H1 (cell line): ENCODE measurements at regions not wholly inside any gene's neighbourhood (a gene's known extent, or its start where the extent isn't known, plus 50 kb on each side); places are given as distances from the start of the nearest gene placed in this dataset.

ENCODE experiments used
- CTCF ChIA-PET: fragments of 300-600 bp; sonication (Branson Sonifier 250); formaldehyde crosslinking; loops from one replicate; lab custom pipeline; 2021; ENCODE audit not compliant: partially characterized antibody; lab: Charles Lee
- POLR2A ChIA-PET: fragments of 300-600 bp; sonication (Branson Sonifier 250); formaldehyde crosslinking; loops from one replicate; lab custom pipeline; 2021; ENCODE audit warnings: inconsistent platforms; ENCODE audit not compliant: partially characterized antibody; lab: Charles Lee
- DNase-seq, 2 experiments: peaks; one replicate each; pipeline versions ENCODE4 v3.0.0 to v3.0.0-alpha.2; 2010 to 2022; ENCODE audit warnings: low spot score in 2 of 2, low read depth in 1 of 2, mixed read lengths in 1 of 2
- FAIRE-seq: peaks from 2 replicates; lab custom pipeline; 2011; peaks lifted over from hg19 to GRCh38; lab: Jason Lieb, UNC
- H2AFZ ChIP-seq: 2 replicates; pipeline ENCODE4 v1.8.1; 2012; ENCODE audit warnings: low read length, inconsistent platforms
- H2AK5ac ChIP-seq: 2 replicates; pipeline ENCODE4 v1.6.1; 2013; ENCODE audit warnings: low read depth, low read length
- H2BK120ac ChIP-seq: replicated peaks from 2 replicates; pipeline ENCODE3; 2013; ENCODE audit warnings: low read depth, low read length, inconsistent platforms
- H2BK12ac ChIP-seq: 2 replicates; pipeline ENCODE4 v1.6.1; 2013; ENCODE audit warnings: low read depth, low read length
- H2BK15ac ChIP-seq: 2 replicates; pipeline ENCODE4 v1.6.1; 2013; ENCODE audit warnings: low read length
- H2BK20ac ChIP-seq: 2 replicates; pipeline ENCODE4 v1.6.1; 2013; ENCODE audit warnings: low read length
- H2BK5ac ChIP-seq: 2 replicates; pipeline ENCODE4 v1.6.1; 2013; ENCODE audit warnings: low read depth, low read length
- H3K14ac ChIP-seq: 2 replicates; pipeline ENCODE4 v1.6.1; 2013; ENCODE audit warnings: inconsistent platforms; ENCODE audit not compliant: insufficient read length
- H3K18ac ChIP-seq: 2 replicates; pipeline ENCODE4 v1.6.1; 2013; ENCODE audit warnings: low read length; ENCODE audit errors: extremely low read depth
- H3K23ac ChIP-seq: 2 replicates; pipeline ENCODE4 v1.6.1; 2013; ENCODE audit warnings: inconsistent platforms; ENCODE audit not compliant: insufficient read length
- H3K23me2 ChIP-seq: 2 replicates; pipeline ENCODE4 v1.6.1; 2013; ENCODE audit warnings: low read depth, low read length
- H3K27ac ChIP-seq: 2 replicates; pipeline ENCODE4 v1.6.1; 2011; ENCODE audit warnings: low read depth, low read length, inconsistent platforms
- H3K27me3 ChIP-seq, 4 experiments: replicated peaks in 1 of 4; 1 replicate in 1 of 4; 2 replicates in 3 of 4; pipeline versions ENCODE4 v1.6.1 to v1.8.1; 2011 to 2013; ENCODE audit warnings: low read length in 3 of 4, mild to moderate bottlenecking in 3 of 4, inconsistent platforms in 2 of 4, mixed read lengths in 2 of 4, moderate library complexity in 1 of 4; ENCODE audit not compliant: control insufficient read depth in 3 of 4, insufficient read depth in 3 of 4; ENCODE audit errors: extremely low read depth in 1 of 4
- H3K36me3 ChIP-seq, 4 experiments: 2 replicates each; pipeline versions ENCODE4 v1.6.1 to v1.8.1; 2011 to 2013; ENCODE audit warnings: mild to moderate bottlenecking in 4 of 4, low read length in 3 of 4, moderate library complexity in 2 of 4, control low read depth in 1 of 4, inconsistent platforms in 1 of 4; ENCODE audit not compliant: insufficient read depth in 4 of 4, control insufficient read depth in 2 of 4
- H3K4ac ChIP-seq: replicated peaks from 2 replicates; pipeline ENCODE3; 2013; ENCODE audit warnings: low read length, low read depth, mixed read lengths, inconsistent platforms; ENCODE audit not compliant: insufficient read length
- H3K4me1 ChIP-seq, 4 experiments: replicated peaks in 1 of 4; 1 replicate in 1 of 4; 2 replicates in 3 of 4; pipeline versions ENCODE4 v1.6.1 to v1.8.1; 2011 to 2013; ENCODE audit warnings: low read length in 3 of 4, inconsistent platforms in 2 of 4, mixed read lengths in 1 of 4; ENCODE audit not compliant: insufficient read depth in 4 of 4, control insufficient read depth in 3 of 4
- H3K4me2 ChIP-seq, 2 experiments: 2 replicates each; pipeline versions ENCODE4 v1.6.1 to v1.8.1; 2011 to 2013; ENCODE audit warnings: low read depth in 2 of 2, low read length in 2 of 2, control low read depth in 1 of 2, inconsistent platforms in 1 of 2, mild to moderate bottlenecking in 1 of 2; ENCODE audit not compliant: insufficient read depth in 1 of 2
- H3K4me3 ChIP-seq, 4 experiments: fragments of 200-600, 300-600 bp in 1 of 4; sonication (generic), shearing (Covaris generic), sonication (Bioruptor Twin) in 1 of 4; 2 replicates each; pipeline versions ENCODE4 v1.5.1 to v1.8.1; 2011 to 2016; ENCODE audit warnings: low read length in 4 of 4, low read depth in 3 of 4, control low read depth in 2 of 4, inconsistent platforms in 2 of 4, mild to moderate bottlenecking in 2 of 4, mixed read lengths in 1 of 4, moderate library complexity in 1 of 4; ENCODE audit not compliant: insufficient read depth in 2 of 4; ENCODE audit errors: extremely low read depth in 1 of 4
- H3K56ac ChIP-seq: replicated peaks from 2 replicates; pipeline ENCODE3; 2013; ENCODE audit warnings: low read depth, mild to moderate bottlenecking, mixed read lengths, low read length, inconsistent platforms; ENCODE audit not compliant: insufficient read length
- H3K79me1 ChIP-seq: 2 replicates; pipeline ENCODE4 v1.6.1; 2013; ENCODE audit warnings: low read depth, low read length, control low read depth
- H3K79me2 ChIP-seq, 2 experiments: 2 replicates each; pipeline versions ENCODE4 v1.6.1 to v1.8.1; 2012 to 2013; ENCODE audit warnings: low read length in 2 of 2, mild to moderate bottlenecking in 2 of 2, inconsistent platforms in 1 of 2; ENCODE audit not compliant: insufficient read depth in 2 of 2, control insufficient read depth in 1 of 2
- H3K9ac ChIP-seq, 4 experiments: replicated peaks in 1 of 4; 1 replicate in 1 of 4; 2 replicates in 3 of 4; pipeline versions ENCODE4 v1.6.1 to v1.8.1; 2011 to 2013; ENCODE audit warnings: low read depth in 3 of 4, low read length in 3 of 4, control low read depth in 2 of 4, mild to moderate bottlenecking in 2 of 4, moderate library complexity in 2 of 4, inconsistent platforms in 1 of 4; ENCODE audit errors: extremely low read depth in 1 of 4
- H3K9me3 ChIP-seq, 2 experiments: 2 replicates each; pipeline versions ENCODE4 v1.6.1 to v1.8.1; 2012 to 2013; ENCODE audit warnings: mild to moderate bottlenecking in 2 of 2, moderate library complexity in 2 of 2, control low read depth in 1 of 2, inconsistent platforms in 1 of 2, low read depth in 1 of 2, low read length in 1 of 2, mixed read lengths in 1 of 2; ENCODE audit not compliant: insufficient read depth in 2 of 2
- H4K20me1 ChIP-seq, 2 experiments: replicated peaks in 1 of 2; 2 replicates each; pipeline versions ENCODE3 to v1.8.1; 2011 to 2013; ENCODE audit warnings: inconsistent platforms in 2 of 2, low read length in 2 of 2, mild to moderate bottlenecking in 1 of 2; ENCODE audit not compliant: insufficient read depth in 2 of 2, control insufficient read depth in 1 of 2
- H4K5ac ChIP-seq: 2 replicates; pipeline ENCODE4 v1.6.1; 2013; ENCODE audit warnings: low read length, low read depth, mixed read lengths, inconsistent platforms; ENCODE audit not compliant: insufficient read length
- H4K8ac ChIP-seq: 2 replicates; pipeline ENCODE4 v1.8.0; 2013; ENCODE audit warnings: mild to moderate bottlenecking, moderate library complexity, low read length, inconsistent platforms; ENCODE audit not compliant: insufficient read depth; ENCODE audit errors: extremely low read depth
- H4K91ac ChIP-seq: replicated peaks from 2 replicates; pipeline ENCODE3; 2013; ENCODE audit warnings: low read length, mixed read lengths, inconsistent platforms; ENCODE audit not compliant: insufficient read length
- BACH1 ChIP-seq: IDR thresholded peaks from 2 replicates; pipeline ENCODE4 v1.6.1; 2012; ENCODE audit warnings: low read length, improper control_type of control experiment
- CHD1 ChIP-seq: IDR thresholded peaks from 2 replicates; pipeline ENCODE4 v1.6.1; 2012; ENCODE audit warnings: low read depth, low read length, improper control_type of control experiment
- CTBP2 ChIP-seq: IDR thresholded peaks from 2 replicates; pipeline ENCODE4 v1.7.0; 2011; ENCODE audit warnings: borderline replicate concordance, mild to moderate bottlenecking, moderate library complexity, mixed read lengths, low read length; ENCODE audit not compliant: insufficient read depth, insufficient read length
- KDM1A ChIP-seq: fragments of 200-600, 300-600 bp; sonication (generic); IDR thresholded peaks from 2 replicates; pipeline ENCODE4 v1.7.1; 2016; ENCODE audit warnings: mild to moderate bottlenecking, low read length, borderline replicate concordance
- TCF12 ChIP-seq: IDR thresholded peaks from 2 replicates; pipeline ENCODE4 v1.6.1; 2011; ENCODE audit warnings: low read depth, mild to moderate bottlenecking, low read length
- WGBS, 2 experiments: shearing (Covaris generic) in 1 of 2; methylation state at CpG; one replicate each; pipeline versions ENCODE4 v1.1.6 to v1.1.7; 2013 to 2015; ENCODE audit warnings: low lambda C conversion rate in 2 of 2, mixed read lengths in 2 of 2, inconsistent platforms in 1 of 2, low coverage in 1 of 2, missing lambda C conversion rate in 1 of 2; ENCODE audit not compliant: insufficient replicate concordance in 2 of 2, insufficient coverage in 1 of 2, insufficient read length in 1 of 2; ENCODE audit errors: extremely low coverage in 1 of 2, missing lambda C conversion rate in 1 of 2; 5-methylcytosine and 5-hydroxymethylcytosine counted together
- TF ChIP-seq, protein P1 (sequence below), 3 experiments: IDR thresholded peaks; 1 replicate in 2 of 3; 2 replicates in 1 of 3; pipeline versions ENCODE4 v1.5.1 to v1.6.1; 2011; ENCODE audit warnings: low read length in 3 of 3, mild to moderate bottlenecking in 3 of 3, inconsistent platforms in 2 of 3, low read depth in 1 of 3, moderate library complexity in 1 of 3; ENCODE audit not compliant: insufficient read depth in 1 of 3; ENCODE audit errors: control extremely low read depth in 1 of 3

DNA sequence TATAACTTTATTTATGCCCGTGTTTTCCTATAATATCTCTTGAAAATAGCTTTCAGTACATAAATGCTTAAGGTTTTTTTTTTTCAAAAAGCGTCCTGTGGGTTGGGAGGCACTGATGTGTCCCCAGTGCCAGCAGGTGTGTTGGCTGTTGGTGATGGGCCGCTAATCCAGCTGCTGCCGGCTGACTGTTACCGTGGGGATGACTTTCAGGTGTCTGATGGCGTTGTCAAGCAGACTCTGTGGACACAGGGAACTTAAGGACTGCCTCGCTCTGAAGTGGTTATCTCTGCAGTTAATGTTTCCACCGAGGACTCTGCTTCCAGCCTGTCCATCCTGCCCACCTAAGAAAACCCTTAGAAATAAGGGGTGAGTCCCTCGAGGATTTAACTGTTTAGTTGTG lies 94.5 kb downstream of the ANKRD10 start:
- Histone ChIP-seq H2BK15ac (no peak overlapping the region), H3K23me2 (no peaks in the 10 kb centered on the region), H4K5ac (no peak overlapping the region), H3K79me1 (no peaks in the 10 kb centered on the region), H2BK5ac (no peak overlapping the region), H2BK120ac (no peak overlapping the region), H3K27ac (no peak overlapping the region), H3K9me3 (no peaks in the 10 kb centered on the region), H3K14ac (no peak overlapping the region), H3K27me3 (no peaks in the 10 kb centered on the region), H4K20me1 (no peaks in the 10 kb centered on the region), H4K8ac (no peak overlapping the region), H3K18ac (no peak overlapping the region), H2AK5ac (no peak overlapping the region), H3K36me3 (no peaks in the 10 kb centered on the region), H2BK12ac (no peak overlapping the region), H3K4me2 (no peak overlapping the region), H3K56ac (no peak overlapping the region), H3K4ac (no peak overlapping the region), H2BK20ac (no peak overlapping the region), H2AFZ (no peak overlapping the region), H3K4me1 (0 out of 7 replicates have a peak, but pooled peaks cover 0 to 2% (median 0%) of the 10 kb centered on the region in 4 experiments), H3K79me2 (no peaks in the 10 kb centered on the region), H3K9ac (no peak overlapping the region), H3K23ac (no peak overlapping the region), H3K4me3 (no peak overlapping the region), H4K91ac (no peak overlapping the region)
- peak in 1 of 2 experiments; percentile 34 for DNase-seq
- no peak for FAIRE-seq
- ChIA-PET POLR2A (no interaction called here), CTCF (interaction anchor here (0.7 to 1.6 kb wide), 4 partner anchors 59 to 175 kb away, joined by 3 to 6 read pairs (median 4); no protein-coding TSS in a partner anchor)
- 80% methylated on average over 9 of the region's 9 CpGs; no CpG with 5 or more reads in 1 of the 2 experiments for WGBS, 2 experiments
- TF ChIP-seq TCF12 = no peak
- TF ChIP-seq CHD1 = no peak
- no peak for TF ChIP-seq KDM1A
- no peak for TF ChIP-seq CTBP2
- TF ChIP-seq BACH1 = no peak
- TF ChIP-seq, protein P1, sequence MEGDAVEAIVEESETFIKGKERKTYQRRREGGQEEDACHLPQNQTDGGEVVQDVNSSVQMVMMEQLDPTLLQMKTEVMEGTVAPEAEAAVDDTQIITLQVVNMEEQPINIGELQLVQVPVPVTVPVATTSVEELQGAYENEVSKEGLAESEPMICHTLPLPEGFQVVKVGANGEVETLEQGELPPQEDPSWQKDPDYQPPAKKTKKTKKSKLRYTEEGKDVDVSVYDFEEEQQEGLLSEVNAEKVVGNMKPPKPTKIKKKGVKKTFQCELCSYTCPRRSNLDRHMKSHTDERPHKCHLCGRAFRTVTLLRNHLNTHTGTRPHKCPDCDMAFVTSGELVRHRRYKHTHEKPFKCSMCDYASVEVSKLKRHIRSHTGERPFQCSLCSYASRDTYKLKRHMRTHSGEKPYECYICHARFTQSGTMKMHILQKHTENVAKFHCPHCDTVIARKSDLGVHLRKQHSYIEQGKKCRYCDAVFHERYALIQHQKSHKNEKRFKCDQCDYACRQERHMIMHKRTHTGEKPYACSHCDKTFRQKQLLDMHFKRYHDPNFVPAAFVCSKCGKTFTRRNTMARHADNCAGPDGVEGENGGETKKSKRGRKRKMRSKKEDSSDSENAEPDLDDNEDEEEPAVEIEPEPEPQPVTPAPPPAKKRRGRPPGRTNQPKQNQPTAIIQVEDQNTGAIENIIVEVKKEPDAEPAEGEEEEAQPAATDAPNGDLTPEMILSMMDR (IDR thresholded peaks at IDR 0.05; ENCODE audit: control extremely low read depth in 1 of 3, insufficient read depth in 1 of 3, low read depth in 1 of 3, low read length in 3 of 3) = no peak
